Panc1 (cell line): ENCODE measurements at regions not wholly inside any gene's neighbourhood (a gene's known extent, or its start where the extent isn't known, plus 50 kb on each side); places are given as distances from the start of the nearest gene placed in this dataset.

Experiments
- ATAC-seq: fragments of 200-7000 bp; cut with Tn5 transposase; 2 replicates; pipeline ENCODE4 v1.9.1; 2020; ENCODE audit warnings: mild to moderate bottlenecking, moderate library complexity
- BruUV-seq: library from RNA; stranded (reverse); fragments of 400-500 nt; replicated peaks from 2 replicates; lab custom pipeline; 2021; lab: Mats Ljungman, UMichigan
- CTCF ChIA-PET: fragments of 300-600 bp; sonication (Branson Sonifier 250); formaldehyde crosslinking; loops from one replicate; lab custom pipeline; 2022; ENCODE audit warnings: antibody characterized with exemption; lab: Charles Lee
- POLR2A ChIA-PET: fragments of 300-600 bp; sonication (Branson Sonifier 250); formaldehyde crosslinking; loops from one replicate; lab custom pipeline; 2022; ENCODE audit warnings: antibody characterized with exemption; lab: Charles Lee
- DNase-seq: peaks from one replicate; pipeline ENCODE4 v3.0.0-alpha.2; 2010; ENCODE audit warnings: low read depth, low spot score
- H3K27ac ChIP-seq: 2 replicates; pipeline ENCODE4 v1.5.1; 2011; ENCODE audit warnings: mild to moderate bottlenecking, low read length, inconsistent platforms
- H3K27me3 ChIP-seq: fragments of 200-500 bp; sonication (Bioruptor generic); 2 replicates; pipeline ENCODE4 v1.6.0; 2014; ENCODE audit warnings: low read length, inconsistent platforms; ENCODE audit not compliant: control insufficient read depth, insufficient read depth
- H3K36me3 ChIP-seq: fragments of 200-500 bp; sonication (Bioruptor generic); 2 replicates; pipeline ENCODE4 v1.5.1; 2014; ENCODE audit warnings: inconsistent platforms, mild to moderate bottlenecking, low read length, moderate library complexity; ENCODE audit not compliant: control insufficient read depth, insufficient read depth
- H3K4me1 ChIP-seq: 2 replicates; pipeline ENCODE4 v1.5.1; 2011; ENCODE audit warnings: inconsistent platforms, mild to moderate bottlenecking, low read length, moderate library complexity; ENCODE audit not compliant: control insufficient read depth, insufficient read depth
- H3K4me3 ChIP-seq, 2 experiments: 2 replicates each; pipeline ENCODE4 v1.5.1; 2011 to 2012; ENCODE audit warnings: low read depth in 2 of 2, low read length in 2 of 2, mild to moderate bottlenecking in 2 of 2, inconsistent platforms in 1 of 2, moderate library complexity in 1 of 2
- H3K9me3 ChIP-seq: fragments of 200-500 bp; sonication (Bioruptor generic); 2 replicates; pipeline ENCODE4 v1.5.1; 2014; ENCODE audit warnings: low read depth, mild to moderate bottlenecking, inconsistent platforms, low read length, moderate library complexity; ENCODE audit not compliant: control insufficient read depth, insufficient read depth
- POLR2AphosphoS5 ChIP-seq: IDR thresholded peaks from 2 replicates; pipeline ENCODE4 v1.6.1; 2012; ENCODE audit warnings: mild to moderate bottlenecking, low read depth, low read length, moderate library complexity
- SIN3A ChIP-seq: IDR thresholded peaks from 2 replicates; pipeline ENCODE4 v1.6.1; 2012; ENCODE audit warnings: low read depth, mild to moderate bottlenecking, low read length, moderate library complexity, borderline replicate concordance; ENCODE audit not compliant: insufficient read depth
- TCF7L2 ChIP-seq: IDR thresholded peaks from 2 replicates; pipeline ENCODE4 v1.6.1; 2011; ENCODE audit warnings: mild to moderate bottlenecking, low read depth, low read length, inconsistent platforms
- in situ Hi-C: cut with HindIII; loops from 2 replicates; pipeline ENCODE4 v1.10.0; 2016; ENCODE audit warnings: low sequenced_read_pairs, low pct_unique_long_range_greater_than_20kb
- intact Hi-C: fragments of 100-400 bp; cut with micrococcal nuclease; formaldehyde crosslinking; loops from one replicate; pipeline ENCODE4 v1.10.0; 2022; ENCODE audit not compliant: unreplicated experiment
- TF ChIP-seq, protein P1 (sequence below), 2 experiments: IDR thresholded peaks; 2 replicates each; pipeline ENCODE4 v1.6.1; 2011 to 2012; ENCODE audit warnings: low read depth in 2 of 2, control low read depth in 1 of 2, low read length in 1 of 2, mild to moderate bottlenecking in 1 of 2, moderate library complexity in 1 of 2; ENCODE audit not compliant: insufficient read depth in 1 of 2
- TF ChIP-seq, protein P2 (sequence below): fragments of 450-650 bp; IDR thresholded peaks from 2 replicates; pipeline ENCODE4 v1.5.1; 2017; ENCODE audit warnings: mild to moderate bottlenecking

DNA sequence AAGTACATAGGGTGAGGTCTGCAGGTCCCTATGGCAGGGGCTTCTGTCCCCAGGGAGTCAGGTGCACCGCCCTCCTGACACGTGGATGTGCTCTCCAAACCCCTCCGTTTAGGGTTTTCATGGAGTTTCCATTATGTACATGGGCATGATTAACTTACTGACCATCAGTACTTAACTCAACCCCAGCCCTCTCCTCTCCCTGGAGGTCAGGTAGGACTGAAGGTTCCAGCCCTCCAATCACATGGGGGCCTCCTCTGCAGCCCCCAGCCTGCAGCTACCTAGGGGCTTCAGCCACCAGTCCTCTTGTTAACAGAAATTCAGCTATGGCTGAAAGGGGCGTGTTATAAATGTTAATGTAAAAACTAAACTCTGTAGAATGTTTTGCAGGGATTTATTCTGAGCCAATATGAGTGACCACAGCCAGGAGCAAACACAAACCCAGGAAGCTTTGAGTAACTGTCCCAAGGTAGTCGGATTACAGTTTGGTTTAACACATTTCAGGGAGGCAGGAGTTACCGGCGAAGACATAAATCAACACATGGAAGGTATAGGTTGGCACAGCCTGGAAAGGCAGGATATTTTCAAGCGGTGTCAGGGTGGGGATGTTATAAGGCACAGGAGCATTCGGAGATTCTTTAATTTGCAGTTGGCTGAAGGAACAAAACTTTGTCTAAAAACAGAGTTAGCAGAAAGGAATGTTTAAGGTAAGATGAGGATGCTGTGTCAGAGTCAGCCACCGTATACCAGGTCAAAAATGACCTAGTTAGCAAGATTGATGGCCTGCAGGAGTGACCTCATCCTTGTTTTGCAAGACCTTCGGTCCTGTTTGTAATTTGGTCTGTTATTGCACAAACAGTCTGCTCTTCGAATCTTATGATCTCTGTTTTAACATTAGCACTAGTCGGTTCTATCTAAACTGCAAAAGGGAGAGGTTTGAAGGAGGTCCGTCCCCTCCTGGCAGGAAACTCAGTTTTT lies 75.2 kb downstream of the TNFAIP2 start:
- intact Hi-C loops, result no loop called here

DNA sequence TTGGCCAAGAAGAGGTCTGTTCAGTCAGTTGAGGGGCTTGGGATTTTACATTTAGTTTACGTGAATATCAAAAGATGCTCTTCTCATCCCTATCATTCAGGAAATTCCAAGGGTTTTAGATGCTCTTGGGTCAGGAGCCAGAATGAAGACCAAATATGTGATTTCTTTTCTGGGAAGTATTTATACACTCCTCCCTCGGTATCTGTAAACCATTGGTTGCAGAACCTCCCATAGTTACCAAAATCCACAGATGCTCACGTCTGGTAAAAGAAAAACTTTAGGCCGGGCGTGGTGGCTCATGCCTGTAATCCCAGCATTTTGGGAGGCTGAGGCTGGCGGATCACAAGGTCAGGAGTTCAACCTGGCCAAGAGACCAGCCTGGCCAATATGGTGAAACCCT lies 75.9 kb downstream of the TNFAIP2 start:
- Histone ChIP-seq H3K27ac (no peak overlapping the region), H3K36me3 (no peaks in the 10 kb centered on the region), H3K4me3 (no peak overlapping the region), H3K27me3 (no peaks in the 10 kb centered on the region), H3K9me3 (no peaks in the 10 kb centered on the region; the same call in 1 of the 2 replicates), H3K4me1 (no peaks in the 10 kb centered on the region)
- in situ Hi-C loops (no loop called here), intact Hi-C loops (no loop called here)
- TF ChIP-seq, protein P1, sequence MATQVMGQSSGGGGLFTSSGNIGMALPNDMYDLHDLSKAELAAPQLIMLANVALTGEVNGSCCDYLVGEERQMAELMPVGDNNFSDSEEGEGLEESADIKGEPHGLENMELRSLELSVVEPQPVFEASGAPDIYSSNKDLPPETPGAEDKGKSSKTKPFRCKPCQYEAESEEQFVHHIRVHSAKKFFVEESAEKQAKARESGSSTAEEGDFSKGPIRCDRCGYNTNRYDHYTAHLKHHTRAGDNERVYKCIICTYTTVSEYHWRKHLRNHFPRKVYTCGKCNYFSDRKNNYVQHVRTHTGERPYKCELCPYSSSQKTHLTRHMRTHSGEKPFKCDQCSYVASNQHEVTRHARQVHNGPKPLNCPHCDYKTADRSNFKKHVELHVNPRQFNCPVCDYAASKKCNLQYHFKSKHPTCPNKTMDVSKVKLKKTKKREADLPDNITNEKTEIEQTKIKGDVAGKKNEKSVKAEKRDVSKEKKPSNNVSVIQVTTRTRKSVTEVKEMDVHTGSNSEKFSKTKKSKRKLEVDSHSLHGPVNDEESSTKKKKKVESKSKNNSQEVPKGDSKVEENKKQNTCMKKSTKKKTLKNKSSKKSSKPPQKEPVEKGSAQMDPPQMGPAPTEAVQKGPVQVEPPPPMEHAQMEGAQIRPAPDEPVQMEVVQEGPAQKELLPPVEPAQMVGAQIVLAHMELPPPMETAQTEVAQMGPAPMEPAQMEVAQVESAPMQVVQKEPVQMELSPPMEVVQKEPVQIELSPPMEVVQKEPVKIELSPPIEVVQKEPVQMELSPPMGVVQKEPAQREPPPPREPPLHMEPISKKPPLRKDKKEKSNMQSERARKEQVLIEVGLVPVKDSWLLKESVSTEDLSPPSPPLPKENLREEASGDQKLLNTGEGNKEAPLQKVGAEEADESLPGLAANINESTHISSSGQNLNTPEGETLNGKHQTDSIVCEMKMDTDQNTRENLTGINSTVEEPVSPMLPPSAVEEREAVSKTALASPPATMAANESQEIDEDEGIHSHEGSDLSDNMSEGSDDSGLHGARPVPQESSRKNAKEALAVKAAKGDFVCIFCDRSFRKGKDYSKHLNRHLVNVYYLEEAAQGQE (IDR thresholded peaks at IDR 0.05; ENCODE audit: insufficient read depth in 1 of 2, low read depth in 2 of 2, low read length in 1 of 2), result no peak
- TF ChIP-seq TCF7L2 (no peak), POLR2AphosphoS5 (no peak), SIN3A (no peak)
- TF ChIP-seq, protein P2, sequence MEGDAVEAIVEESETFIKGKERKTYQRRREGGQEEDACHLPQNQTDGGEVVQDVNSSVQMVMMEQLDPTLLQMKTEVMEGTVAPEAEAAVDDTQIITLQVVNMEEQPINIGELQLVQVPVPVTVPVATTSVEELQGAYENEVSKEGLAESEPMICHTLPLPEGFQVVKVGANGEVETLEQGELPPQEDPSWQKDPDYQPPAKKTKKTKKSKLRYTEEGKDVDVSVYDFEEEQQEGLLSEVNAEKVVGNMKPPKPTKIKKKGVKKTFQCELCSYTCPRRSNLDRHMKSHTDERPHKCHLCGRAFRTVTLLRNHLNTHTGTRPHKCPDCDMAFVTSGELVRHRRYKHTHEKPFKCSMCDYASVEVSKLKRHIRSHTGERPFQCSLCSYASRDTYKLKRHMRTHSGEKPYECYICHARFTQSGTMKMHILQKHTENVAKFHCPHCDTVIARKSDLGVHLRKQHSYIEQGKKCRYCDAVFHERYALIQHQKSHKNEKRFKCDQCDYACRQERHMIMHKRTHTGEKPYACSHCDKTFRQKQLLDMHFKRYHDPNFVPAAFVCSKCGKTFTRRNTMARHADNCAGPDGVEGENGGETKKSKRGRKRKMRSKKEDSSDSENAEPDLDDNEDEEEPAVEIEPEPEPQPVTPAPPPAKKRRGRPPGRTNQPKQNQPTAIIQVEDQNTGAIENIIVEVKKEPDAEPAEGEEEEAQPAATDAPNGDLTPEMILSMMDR, result no peak
- ChIA-PET POLR2A (no interaction called here), CTCF (no interaction called here)
- no TSS peak for BruUV-seq
- no peak for DNase-seq
- ATAC-seq, result no peak

More for the DNA sequence above, 75.2 kb downstream of the TNFAIP2 start:
- H3K36me3 ChIP-seq, result no peaks in the 10 kb centered on the region
- H3K27ac ChIP-seq, result no peak overlapping the region
- CTCF ChIA-PET, result no interaction called here
- H3K9me3 ChIP-seq, result no peaks in the 10 kb centered on the region
- H3K4me1 ChIP-seq, result no peaks in the 10 kb centered on the region
- no TSS peak for BruUV-seq
- ATAC-seq (no peak), DNase-seq (no peak)
- POLR2A ChIA-PET, result no interaction called here
- TF ChIP-seq, protein P1 (IDR thresholded peaks at IDR 0.05; ENCODE audit: insufficient read depth in 1 of 2, low read depth in 2 of 2, low read length in 1 of 2), result no peak
- TF ChIP-seq POLR2AphosphoS5 (no peak), TCF7L2 (no peak), SIN3A (no peak)
- TF ChIP-seq, protein P2, result no peak
- no peaks in the 10 kb centered on the region for H3K27me3 ChIP-seq
- no peak overlapping the region for H3K4me3 ChIP-seq
- in situ Hi-C loops, result no loop called here
